AML-193 (cell line): ENCODE measurements at regions not wholly inside any gene's neighbourhood (a gene's known extent, or its start where the extent isn't known, plus 50 kb on each side); places are given as distances from the start of the nearest gene placed in this dataset.

Experiments used
- DNase-seq, 2 experiments: peaks; one replicate each; lab custom pipeline; 2025; lab: John Stamatoyannopoulos, UW

DNA sequence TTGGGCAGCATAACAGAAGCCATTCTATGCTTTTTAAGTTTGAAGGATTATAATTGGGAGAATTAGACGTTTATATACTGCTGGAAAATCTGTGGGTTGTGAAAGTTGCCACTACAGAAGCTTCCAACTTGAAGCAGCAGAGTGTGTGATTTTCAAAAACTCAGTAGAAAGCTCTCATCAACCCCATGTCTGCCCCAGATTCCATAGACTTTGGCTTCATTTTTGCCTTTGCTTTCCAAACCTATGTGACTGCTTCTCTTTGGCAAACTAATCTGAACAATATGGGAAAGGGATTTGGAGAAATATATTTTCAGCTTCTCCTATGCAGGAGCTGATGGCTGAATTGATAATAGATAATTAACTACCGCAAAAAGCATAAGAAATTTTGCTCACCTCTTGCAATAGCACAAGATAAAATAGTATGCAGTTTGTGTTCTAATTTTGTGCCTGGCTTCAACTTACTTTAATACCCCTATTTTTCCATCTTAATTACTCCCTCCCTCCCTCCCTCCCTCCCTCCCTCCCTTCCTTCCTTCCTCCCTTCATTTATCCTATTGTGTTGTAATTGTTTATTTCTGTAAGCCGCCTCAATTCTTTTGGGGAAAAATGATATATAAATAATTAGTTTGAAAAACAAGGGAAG lies 214.1 kb upstream of the HS3ST5 start:
- no peak for DNase-seq

DNA sequence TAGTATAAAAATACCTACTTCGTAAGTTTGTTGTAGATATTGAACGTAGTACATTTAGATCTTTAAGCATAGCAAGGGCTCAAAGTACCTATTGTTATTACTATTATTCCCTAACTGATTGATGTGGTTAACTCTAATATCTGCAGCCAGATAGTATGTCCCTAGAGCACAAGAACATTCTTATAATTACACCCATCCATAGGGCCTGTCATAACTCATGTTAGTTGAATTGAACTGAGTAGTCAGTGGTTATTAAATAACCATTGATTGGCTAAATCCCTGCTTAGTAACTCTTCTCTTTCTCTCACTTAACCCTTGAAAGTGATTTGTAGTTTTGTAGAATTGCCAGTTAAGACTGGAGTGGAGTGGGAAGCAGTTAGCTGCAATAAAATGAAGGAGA lies 207.5 kb upstream of the HS3ST5 start:
- DNase-seq = no peak

DNA sequence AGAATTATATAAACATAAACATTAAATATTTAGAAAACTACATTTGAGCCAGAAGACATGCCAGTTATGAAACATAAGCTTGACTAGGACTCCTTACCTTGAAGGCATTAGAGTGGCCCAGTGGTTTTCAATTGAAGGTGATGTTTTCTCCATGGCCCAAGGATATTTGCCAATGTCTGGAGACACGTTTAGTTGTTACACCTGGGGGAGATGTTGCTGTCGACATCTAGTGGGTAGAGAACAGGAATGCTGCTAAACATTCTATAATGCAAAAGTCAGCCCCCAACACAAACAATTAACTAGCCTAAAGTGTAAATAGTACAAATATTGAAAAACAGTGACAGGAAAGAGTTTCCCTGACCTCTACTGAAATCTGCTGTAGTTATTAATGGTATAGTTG lies 200.9 kb upstream of the HS3ST5 start:
- no peak for DNase-seq

DNA sequence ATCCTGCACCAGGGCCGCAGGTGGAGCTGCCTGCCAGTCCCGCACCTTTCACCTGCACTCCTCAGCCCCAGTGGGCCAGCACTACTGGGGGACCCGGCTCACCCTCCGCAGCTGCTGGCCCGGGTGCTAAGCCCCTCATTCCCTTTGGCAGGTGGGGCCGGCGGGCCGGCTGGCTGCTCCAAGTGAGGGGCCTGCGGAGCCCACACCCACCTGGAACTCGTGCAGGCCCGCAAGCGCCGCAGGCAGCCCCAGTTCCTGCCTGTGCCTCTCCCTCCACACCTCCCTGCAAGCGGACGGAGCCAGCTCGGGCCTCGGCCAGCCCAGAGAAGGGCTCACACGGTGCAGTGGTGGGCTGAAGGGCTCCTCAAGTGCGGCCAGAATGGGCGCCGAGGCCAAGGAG lies 199.0 kb upstream of the HS3ST5 start:
- no peak for DNase-seq

DNA sequence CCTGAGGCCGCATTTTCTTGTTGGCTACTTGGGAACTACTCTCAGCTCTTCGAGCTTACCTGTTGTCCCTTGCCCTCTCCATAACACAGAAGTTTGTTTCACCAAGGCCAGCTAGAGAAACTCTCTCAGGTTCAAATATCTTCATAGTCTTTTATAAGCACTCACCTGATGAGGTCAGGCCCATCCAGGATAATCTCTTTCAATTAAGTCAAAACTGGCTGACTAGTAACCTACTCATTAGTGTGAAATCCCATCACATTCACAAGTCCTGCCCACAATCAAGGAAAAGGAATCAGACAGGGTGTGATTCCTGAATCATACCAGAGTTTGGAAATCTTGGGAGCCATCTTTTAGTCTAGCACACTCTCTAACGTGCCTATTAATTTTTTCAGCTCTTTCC lies 195.2 kb upstream of the HS3ST5 start:
- DNase-seq = no peak

DNA sequence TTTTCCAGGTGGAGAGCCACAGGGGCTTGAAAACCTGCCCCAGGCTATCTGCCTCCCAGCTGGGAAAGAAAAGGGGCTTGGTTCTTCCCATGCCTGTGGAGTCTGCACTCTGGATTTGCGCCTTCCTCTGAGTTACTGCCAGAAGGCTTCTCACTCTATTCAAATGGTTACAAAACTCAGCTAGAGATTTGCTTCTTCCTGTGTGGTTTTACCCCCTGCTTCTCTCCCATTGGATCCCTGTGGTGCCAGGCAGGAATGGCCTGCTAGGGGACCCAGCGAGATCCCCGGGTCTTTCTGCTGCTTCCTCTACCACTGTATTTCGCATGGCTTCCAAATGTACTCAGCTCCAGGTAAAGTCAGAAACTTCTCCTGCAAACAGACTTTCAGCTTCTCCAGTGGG lies 192.0 kb upstream of the HS3ST5 start:
- no peak for DNase-seq

DNA sequence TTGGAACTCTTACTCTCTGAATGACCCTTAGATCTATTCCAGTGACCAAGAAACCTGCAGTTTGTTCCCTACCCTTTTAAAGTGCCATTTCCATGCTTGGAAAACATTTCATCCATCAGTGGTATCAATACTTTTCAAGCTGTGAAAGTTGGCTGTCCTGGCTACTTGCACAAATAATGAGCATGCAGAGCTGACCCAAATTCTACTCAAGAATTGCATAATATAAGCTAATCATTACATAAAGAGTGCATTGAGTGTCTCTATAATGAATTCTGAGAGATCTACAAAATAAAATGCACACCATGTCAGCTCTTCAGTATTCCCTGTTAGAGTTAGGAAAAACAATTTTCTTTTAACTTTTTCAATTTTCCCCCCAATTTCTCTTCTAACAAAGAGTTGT lies 181.3 kb upstream of the HS3ST5 start:
- no peak for DNase-seq

DNA sequence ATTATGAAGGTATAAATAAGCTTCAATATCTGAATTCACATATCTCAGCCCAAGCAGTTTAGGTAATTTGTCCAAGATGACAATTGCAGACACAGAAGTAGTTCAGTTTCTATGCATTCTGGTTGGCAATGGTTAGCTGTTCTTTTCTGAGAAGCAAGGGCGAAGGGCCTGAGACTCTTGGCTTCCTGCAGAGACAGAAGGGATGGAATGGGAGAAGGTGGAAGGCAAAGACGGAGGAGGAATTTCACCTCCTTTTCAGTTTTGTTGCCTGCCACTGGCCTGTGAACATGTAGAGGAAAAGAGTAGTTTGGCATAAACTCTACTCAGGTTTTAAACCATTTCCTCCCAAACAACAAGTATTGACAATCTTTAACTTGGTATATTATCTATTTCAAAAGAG lies 180.7 kb upstream of the HS3ST5 start:
- DNase-seq = no peak

DNA sequence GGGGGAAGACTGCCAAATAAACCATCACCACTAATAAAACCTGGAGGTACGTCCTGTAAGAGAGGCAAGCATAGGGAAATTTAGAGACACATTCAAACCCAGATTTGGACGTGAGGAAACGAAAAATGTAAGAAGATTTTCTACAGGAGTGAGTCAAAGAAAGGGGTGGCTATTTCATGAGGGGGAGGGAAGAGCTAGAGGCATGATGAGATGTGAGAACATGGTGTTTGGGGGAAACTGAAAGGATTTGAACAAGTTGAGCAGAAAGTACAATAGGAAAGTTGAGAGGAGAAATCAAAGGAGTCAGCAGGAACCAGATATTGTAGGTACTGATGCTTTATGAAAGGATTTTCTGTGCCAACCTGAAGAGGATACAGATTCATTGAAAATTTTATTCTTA lies 179.1 kb upstream of the HS3ST5 start:
- no peak for DNase-seq

DNA sequence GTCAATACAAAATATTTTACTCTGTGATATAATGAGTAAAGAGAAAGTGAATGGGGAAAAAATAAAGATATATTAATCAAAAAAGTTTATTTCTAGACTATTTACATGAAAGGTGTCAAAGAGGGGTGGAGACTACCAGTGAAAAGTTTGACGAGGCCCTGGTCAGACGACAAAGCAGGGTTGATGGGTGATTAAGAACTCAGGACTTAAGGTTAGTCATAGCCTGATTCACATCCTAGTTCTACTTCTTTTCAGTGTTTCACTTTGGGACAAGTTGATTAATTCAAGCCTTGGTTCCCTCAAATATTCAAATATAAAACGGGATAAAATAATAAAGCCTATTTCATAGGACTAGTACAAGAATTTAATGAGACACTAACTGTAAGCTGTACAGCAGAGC lies 178.2 kb upstream of the HS3ST5 start:
- DNase-seq = no peak

DNA sequence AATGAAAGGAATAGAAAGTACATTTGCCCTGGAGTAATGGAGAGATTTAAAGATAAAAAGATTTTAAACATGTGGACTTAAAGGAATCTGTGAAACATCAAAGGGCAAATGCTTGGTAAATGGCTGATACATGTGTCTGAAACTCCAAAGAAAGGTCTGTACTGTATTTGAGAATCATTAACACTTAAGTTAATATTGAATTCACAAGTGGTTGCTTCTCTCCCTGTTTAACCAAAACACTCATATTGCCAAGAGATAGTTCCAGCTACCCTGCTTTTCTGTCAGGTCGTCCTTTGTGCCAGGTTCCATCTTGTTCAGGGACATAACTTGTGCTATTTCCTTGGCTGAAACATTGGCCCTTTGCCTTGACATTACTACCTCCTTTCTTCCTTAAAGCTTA lies 171.3 kb upstream of the HS3ST5 start:
- DNase-seq = no peak

DNA sequence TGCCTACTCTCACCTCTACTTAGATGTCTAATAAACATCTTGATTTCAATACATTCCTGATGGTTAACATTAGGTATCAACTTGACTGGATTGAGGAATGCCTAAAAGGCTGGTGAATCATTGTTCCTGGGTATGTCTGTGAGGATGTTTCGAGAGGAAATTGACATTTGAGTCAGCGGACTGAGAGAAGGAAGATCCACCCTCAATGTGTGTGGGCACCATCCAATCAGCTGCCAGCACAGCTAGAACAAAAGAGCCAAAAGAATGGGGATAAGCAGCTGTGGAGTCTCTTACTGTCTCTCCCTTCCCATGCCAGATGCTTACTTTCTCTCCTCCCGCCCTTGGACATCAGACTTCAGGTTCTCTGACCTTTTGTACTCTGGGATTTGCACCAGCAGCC lies 128.6 kb upstream of the HS3ST5 start:
- DNase-seq = no peak

DNA sequence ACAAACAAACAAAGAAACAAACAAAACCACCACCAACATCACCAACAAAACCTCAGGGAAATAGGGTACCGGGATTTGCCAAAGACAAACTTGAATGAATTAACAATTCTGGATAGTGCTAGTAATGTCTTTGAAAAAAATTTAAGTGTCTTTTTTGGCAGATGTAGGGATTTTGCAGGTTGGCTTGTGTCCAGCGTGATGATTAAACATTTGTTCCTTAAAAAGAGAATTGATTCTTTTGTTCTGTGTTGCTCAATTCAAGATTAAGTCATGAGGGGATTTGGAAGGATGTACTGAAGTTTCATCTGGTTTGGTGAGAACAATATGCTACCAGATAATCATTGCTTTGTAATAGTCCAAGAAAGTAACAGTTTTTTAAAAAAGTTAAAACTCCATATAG lies 125.1 kb upstream of the HS3ST5 start:
- no peak for DNase-seq

DNA sequence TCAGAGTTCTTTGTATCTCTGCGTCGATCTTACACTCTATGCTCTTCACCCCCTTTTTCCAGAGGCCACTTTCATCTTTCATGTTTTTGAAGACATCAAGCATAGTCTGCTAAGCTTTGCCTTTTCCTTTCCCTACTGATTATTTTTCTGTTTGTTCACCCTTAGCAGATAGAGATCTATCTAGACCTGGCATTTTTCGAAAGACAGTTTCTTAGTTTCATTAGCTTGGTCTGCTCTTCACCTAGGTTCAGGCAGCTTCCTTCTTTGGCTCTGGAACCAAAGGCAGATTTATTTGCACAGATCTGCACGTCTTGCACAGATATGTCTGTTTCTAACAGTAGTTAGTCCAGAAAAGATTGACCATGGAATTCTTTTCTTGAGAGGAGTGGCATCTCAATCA lies 122.7 kb upstream of the HS3ST5 start:
- DNase-seq = no peak

DNA sequence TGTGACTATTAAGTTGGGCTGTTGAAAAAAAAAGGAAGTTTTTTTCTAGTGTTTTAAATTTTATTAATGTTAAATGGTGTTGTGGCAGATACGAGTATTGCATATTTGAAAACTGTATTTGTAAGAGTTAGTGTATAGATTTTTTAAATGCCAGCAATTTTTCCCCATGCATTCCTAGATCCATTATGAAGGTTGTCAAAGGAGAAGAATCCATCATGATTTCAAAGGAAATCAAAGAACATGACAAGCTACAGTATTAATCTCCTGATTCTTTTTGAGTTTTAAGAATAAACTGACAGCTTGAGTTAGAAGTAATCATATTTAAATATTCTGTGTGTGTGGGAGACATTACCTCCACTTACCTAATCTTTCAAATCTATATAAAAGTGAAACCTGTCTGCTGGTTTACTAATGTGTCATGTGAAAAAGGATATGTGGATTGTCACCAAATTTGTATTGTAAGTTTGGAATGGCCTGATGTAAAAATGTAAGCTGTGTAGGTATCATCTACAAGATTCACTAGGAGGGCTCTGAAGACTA lies 111.0 kb upstream of the HS3ST5 start:
- DNase-seq = no peak

DNA sequence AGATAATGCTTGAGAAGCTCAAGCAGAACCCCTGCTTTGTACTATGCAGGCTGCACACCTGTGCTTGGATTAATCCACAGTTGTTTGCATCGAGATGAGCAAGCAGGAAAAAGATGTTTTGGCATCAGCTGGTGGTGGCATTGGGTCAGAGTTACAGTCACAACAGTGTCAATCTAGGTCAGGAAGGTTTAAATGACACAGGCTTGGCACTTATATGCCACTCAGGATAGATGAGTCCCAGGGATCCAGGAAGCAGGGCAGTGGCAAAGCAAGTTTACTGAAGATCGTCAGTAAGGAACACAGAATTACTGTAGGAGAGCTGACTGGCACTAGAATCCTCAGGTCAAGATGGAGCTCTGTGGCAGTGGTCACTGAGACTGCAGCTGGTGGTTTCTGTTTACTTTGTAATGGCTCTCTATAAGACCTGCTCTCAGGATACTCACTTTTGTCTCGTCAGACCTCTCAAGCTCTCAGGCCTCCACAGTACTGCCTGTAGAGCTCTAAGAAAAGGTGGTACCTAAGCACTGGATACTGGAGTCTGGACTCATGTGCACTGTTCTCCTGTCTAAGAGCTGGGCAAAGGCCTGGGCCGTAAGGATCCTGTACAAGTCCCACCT lies 110.1 kb upstream of the HS3ST5 start:
- no peak for DNase-seq

DNA sequence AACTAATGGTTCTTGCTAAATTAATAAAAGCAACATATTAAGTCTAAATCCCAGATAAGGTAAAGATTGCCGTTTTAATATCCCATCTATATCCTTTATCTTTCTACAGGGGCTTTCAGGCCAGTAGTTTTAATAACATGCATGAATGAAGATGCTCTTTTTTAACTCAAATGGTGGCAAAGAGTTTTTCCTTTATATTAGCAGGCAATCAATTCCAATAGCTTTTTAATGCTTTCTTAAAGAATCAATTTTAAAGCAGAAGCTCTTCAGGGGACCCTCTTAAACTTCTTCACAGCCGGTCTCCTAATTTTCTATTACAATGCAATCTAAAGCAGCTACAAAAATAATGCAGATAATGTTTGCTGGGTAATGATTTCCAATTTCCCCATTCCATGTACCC lies 107.8 kb upstream of the HS3ST5 start:
- DNase-seq = no peak

DNA sequence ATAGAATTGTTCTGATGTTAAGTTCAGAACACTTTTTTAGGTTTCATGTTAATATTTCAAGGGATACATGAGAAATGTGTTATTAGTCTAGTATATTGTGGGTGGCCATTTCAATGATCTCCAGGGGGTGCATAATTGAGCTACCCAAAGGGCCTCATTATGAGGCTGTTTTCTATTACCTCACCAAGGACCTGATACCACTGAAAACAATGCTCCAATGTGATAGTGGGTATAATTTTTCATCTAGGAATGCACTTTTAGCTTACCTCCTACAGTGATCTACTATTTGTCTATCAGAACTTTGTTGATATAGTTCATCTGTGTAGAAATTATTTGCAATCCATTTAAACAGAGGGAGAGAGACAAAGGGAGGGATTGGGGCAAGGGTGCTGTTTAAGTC lies 106.8 kb upstream of the HS3ST5 start:
- DNase-seq = no peak

DNA sequence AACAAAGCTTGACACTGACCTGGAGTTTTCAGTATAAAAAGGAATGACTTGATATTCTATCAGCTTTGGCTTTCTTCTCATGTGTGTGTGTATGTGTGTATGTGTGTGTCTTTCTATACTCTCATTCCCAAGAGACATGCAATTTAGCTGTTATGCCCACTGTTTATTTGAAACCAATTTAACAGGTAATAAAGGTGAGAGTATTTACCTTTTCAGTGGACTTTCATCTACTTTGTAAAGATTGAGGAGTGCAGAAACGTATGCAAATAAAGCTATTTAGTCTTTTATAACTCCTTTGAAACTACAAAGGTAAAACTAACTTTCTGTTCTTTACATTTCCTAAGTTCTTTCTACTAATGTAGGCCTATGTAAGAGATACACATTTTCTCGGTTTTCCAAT lies 103.5 kb upstream of the HS3ST5 start:
- DNase-seq = no peak

DNA sequence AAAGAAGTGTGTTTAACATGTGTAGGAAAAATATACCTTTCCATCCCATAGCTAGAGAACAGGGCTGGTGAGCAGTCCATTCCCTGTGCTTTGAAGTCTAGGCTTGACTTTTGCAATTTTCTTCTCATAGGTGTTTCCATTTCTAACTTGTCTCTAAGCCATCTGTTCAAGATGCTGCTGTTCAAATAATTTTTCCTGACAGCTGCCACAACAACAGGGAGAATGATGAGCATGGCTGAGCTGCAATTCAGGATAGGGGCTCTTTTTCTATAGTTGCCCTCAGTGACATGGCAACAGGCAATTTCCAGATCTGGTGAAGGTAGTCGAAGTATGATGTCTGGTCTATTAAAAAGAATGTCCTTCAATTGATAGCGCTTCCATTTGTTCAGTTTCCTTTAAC lies 103.0 kb upstream of the HS3ST5 start:
- no peak for DNase-seq

DNA sequence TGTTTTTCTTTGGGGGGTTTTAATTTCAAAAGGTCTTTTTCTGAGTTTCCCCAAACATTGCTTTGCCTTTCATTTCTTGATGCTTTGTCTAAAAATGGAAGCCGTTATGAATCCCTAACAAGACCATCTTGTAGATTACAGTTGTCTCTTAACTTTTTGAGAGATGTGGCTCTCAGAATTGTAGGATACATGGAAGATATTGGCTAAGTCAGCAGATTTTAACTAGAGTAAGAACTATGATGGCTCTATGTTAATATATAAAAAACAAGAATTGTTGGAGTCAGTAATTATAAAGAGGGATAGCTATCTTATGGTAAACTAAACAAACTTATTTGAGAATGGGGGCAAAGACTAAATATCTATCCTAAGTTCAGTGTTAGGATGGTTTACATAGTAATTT lies 96.6 kb upstream of the HS3ST5 start:
- no peak for DNase-seq

DNA sequence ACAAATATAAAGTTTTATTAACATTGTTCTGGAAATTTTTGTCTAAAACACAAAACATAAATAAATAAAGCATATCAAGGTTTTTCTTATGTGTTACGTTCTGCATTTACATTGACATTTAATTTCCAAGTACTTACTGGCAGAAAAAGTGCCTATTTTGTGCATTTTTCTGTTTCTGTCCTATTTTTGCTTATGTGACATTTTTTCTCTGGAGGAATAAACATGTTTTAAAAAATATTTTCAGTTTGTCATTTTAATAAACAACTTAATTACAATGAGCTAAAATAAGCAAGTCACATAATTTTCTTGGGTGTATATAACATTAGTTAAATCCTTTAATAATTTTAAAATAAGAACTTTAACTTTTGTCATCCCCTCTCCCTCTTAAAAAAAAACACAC lies 94.4 kb upstream of the HS3ST5 start:
- DNase-seq = no peak

DNA sequence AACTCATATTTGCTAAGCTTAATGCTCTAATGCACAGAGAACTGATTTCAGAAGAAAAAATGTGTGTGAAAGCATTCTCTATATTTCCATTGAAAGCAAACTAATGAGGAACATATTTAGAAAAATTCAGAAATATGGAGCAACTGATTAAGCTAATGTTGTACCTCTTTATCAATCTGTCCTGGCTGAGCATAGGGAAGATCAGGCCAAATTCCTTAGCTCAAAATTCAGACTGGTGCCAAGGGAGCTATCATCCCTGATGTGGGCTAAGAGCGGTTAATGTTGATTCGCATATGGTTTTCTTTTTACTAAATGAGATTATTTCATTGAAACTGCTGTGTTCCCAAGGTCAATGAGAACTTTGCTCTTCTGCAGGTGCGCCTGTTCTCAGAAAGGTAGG lies 93.9 kb upstream of the HS3ST5 start:
- no peak for DNase-seq

DNA sequence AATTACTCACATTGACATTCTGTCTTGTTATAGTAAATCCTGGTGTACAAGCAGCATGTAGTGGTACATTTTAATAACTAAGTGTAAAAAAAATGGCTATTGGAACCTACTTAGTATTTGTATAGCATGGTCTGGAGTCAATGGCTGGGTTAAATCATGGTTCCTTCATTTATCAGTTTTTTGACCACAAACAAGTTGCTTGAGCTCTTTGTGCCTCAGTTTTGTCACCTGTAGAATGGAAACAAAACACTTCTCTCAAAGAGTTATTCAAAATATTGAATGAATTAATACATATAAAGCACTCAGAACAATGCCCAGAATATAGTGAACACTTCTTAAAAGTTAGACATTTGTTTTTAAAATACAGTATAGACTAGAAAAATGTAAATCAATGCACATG lies 93.2 kb upstream of the HS3ST5 start:
- no peak for DNase-seq
